ENCODE measurements at regions not wholly inside any gene's neighbourhood (a gene's known extent, or its start where the extent isn't known, plus 50 kb on each side); places are given as distances from the start of the nearest gene placed in this dataset.

GRCh38 chr6:14212632-14213031 lies 95.1 kb downstream of the CD83 start:
- POLR2A ChIA-PET: no interaction called here
- intact Hi-C loops (cut with micrococcal nuclease): loop anchor here (10.0 kb wide), 1 partner anchor 492 kb away; no protein-coding TSS in a partner anchor
- no peaks in the 10 kb centered on the region for H3K9me3 Mint-ChIP-seq
- TF ChIP-seq CTCF (IDR thresholded peaks at IDR 0.05): no peak
- no peaks in the 10 kb centered on the region for H3K27me3 Mint-ChIP-seq
- no peaks in the 10 kb centered on the region for H3K36me3 Mint-ChIP-seq (ENCODE audit: low read depth)
- DNase-seq (no peak), ATAC-seq (no peak)
- peaks cover 6% of the 10 kb centered on the region for H3K4me1 Mint-ChIP-seq (ENCODE audit: low read depth)
- H3K27ac Mint-ChIP-seq: no peak overlapping the region
- CTCF ChIA-PET: interaction anchor here (1.9 kb wide), 1 partner anchor 10 kb away, joined by 6 read pairs; no protein-coding TSS in a partner anchor
- no peak overlapping the region for H3K4me3 Mint-ChIP-seq

- Mint-ChIP-seq H3K4me1 (ENCODE audit: low read depth) (peaks cover under 1% of the 10 kb centered on the region), H3K9me3 (no peaks in the 10 kb centered on the region), H3K27me3 (no peaks in the 10 kb centered on the region), H3K4me3 (no peak overlapping the region), H3K36me3 (ENCODE audit: low read depth) (no peaks in the 10 kb centered on the region), H3K27ac (no peak overlapping the region)
- no peak for DNase-seq
- CTCF ChIA-PET: interaction anchor here (0.9 kb wide), 1 partner anchor 493 kb away, joined by 4 read pairs; no protein-coding TSS in a partner anchor
- POLR2A ChIA-PET: no interaction called here
- no peak for ATAC-seq
- intact Hi-C loops (cut with micrococcal nuclease): loop anchor here (10.0 kb wide), 1 partner anchor 488 kb away; no protein-coding TSS in a partner anchor
- no peak for TF ChIP-seq CTCF (IDR thresholded peaks at IDR 0.05)
These were observed 99.5 kb downstream of the CD83 start for GRCh38 chr6:14216946-14217684.

GRCh38 chr6:14217728-14218518 lies 100.4 kb downstream of the CD83 start:
- H3K9me3 Mint-ChIP-seq: no peaks in the 10 kb centered on the region
- ATAC-seq (no peak), DNase-seq (no peak)
- CTCF ChIA-PET: interaction anchor here (0.9 kb wide), 1 partner anchor 493 kb away, joined by 4 read pairs; no protein-coding TSS in a partner anchor
- TF ChIP-seq CTCF (IDR thresholded peaks at IDR 0.05): no peak
- H3K27me3 Mint-ChIP-seq: no peaks in the 10 kb centered on the region
- H3K36me3 Mint-ChIP-seq (ENCODE audit: low read depth): no peaks in the 10 kb centered on the region
- POLR2A ChIA-PET: no interaction called here
- H3K27ac Mint-ChIP-seq: no peak overlapping the region
- intact Hi-C loops (cut with micrococcal nuclease): loop anchor here (10.0 kb wide), 1 partner anchor 487 kb away; no protein-coding TSS in a partner anchor
- no peaks in the 10 kb centered on the region for H3K4me1 Mint-ChIP-seq (ENCODE audit: low read depth)
- H3K4me3 Mint-ChIP-seq: no peak overlapping the region

- H3K4me1 Mint-ChIP-seq (ENCODE audit: low read depth): no peaks in the 10 kb centered on the region
- H3K4me3 Mint-ChIP-seq: no peak overlapping the region
- no peak overlapping the region for H3K27ac Mint-ChIP-seq
- ATAC-seq (no peak), DNase-seq (no peak)
- no peaks in the 10 kb centered on the region for H3K36me3 Mint-ChIP-seq (ENCODE audit: low read depth)
- H3K9me3 Mint-ChIP-seq: no peaks in the 10 kb centered on the region
- H3K27me3 Mint-ChIP-seq: no peaks in the 10 kb centered on the region
- TF ChIP-seq CTCF (IDR thresholded peaks at IDR 0.05): no peak
- intact Hi-C loops (cut with micrococcal nuclease): loop anchor here (10.0 kb wide), 1 partner anchor 486 kb away; no protein-coding TSS in a partner anchor
- ChIA-PET CTCF (no interaction called here), POLR2A (no interaction called here)
These were observed 100.9 kb downstream of the CD83 start for GRCh38 chr6:14218519-14218800.
